ENCODE measurements at regions not wholly inside any gene's neighbourhood (a gene's known extent, or its start where the extent isn't known, plus 50 kb on each side); places are given as distances from the start of the nearest gene placed in this dataset.

DNA sequence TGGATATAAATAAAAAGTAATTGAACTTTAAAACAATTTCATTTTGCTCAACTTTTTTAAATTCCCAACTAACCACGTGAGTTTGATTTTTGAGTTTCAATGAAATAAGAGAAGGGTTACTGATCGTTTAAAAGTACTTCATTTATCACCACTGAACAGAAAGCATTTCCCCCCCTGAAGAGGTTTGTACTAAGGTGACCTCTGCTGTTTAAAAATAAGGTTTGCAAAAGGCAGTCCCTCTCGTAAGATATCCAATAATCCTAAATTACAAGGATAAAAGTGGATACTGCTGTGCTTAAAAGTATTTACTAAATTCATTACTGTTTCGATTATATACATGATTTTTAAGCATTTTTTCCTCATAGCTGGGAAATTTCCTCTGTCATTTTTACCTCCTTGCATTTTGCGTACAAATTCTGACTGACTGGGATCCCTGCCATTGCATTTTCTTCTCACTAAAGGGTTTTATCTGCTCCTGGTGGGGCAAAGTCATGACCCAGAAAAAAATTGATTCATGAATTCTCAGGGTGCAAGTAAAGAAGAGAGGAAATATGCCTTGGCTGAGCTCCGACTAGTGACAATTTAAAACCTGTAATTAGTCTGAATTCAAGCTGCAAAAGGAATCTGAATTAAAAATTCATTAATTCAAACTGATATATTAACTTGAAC lies 463.8 kb downstream of the PRKD1 start:
- no peaks in the 10 kb centered on the region for H3K27me3 ChIP-seq (ENCODE audit: control insufficient read depth, insufficient read depth, low read length)
- ATAC-seq (ENCODE audit: low read depth in 2 of 2) (no peak), DNase-seq (no peak)
- no peak overlapping the region for H3K4me3 Mint-ChIP-seq
- peaks cover 0 to 13% (median 3%) of the 10 kb centered on the region in 7 donors for H3K9me3 Mint-ChIP-seq
- no peak overlapping the region for H3K27ac Mint-ChIP-seq
- H3K36me3 ChIP-seq (ENCODE audit: control insufficient read depth, insufficient read depth, low read length), result no peaks in the 10 kb centered on the region
- no peaks in the 10 kb centered on the region for H3K4me1 Mint-ChIP-seq
- no peaks in the 10 kb centered on the region for H3K9me3 ChIP-seq (ENCODE audit: control insufficient read depth in 2 of 2, low read length in 2 of 2)
- no peaks in the 10 kb centered on the region for H3K4me1 ChIP-seq (ENCODE audit: control insufficient read depth, insufficient read depth, low read length, poor library complexity, severe bottlenecking)
- H3K27ac ChIP-seq (ENCODE audit: insufficient read depth, low read length, poor library complexity, severe bottlenecking), result no peak overlapping the region
- H3K27me3 Mint-ChIP-seq, result no peaks in the 10 kb centered on the region
- no peaks in the 10 kb centered on the region for H3K36me3 Mint-ChIP-seq
- H3K4me3 ChIP-seq (ENCODE audit: low read depth, low read length), result no peak overlapping the region

DNA sequence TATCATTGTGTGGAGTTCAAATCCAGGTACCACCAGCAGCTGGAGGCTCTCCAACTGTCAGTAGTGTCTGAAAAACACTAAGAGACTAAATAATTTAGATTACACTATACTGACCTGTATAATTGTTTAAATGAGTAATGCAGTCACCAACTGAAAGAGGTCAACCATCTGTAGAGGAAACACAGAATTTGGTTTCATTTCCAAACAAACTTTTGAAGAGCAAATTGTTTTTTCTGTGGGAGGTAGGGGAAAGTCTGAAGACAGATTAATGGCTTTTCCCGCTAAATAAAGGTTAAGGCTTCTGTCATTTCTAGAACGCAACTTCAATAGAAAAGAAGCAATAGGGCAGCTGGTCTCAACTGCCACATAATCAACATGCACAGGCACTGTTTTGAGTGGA lies 462.6 kb downstream of the PRKD1 start:
- Mint-ChIP-seq H3K4me3 (no peak overlapping the region), H3K27ac (no peak overlapping the region), H3K27me3 (no peaks in the 10 kb centered on the region), H3K36me3 (no peaks in the 10 kb centered on the region), H3K4me1 (no peaks in the 10 kb centered on the region), H3K9me3 (peaks cover 0 to 16% (median 2%) of the 10 kb centered on the region in 7 donors)
- Histone ChIP-seq H3K36me3 (ENCODE audit: control insufficient read depth, insufficient read depth, low read length) (no peaks in the 10 kb centered on the region), H3K9me3 (ENCODE audit: control insufficient read depth in 2 of 2, low read length in 2 of 2) (no peaks in the 10 kb centered on the region), H3K27ac (ENCODE audit: insufficient read depth, low read length, poor library complexity, severe bottlenecking) (no peak overlapping the region), H3K4me1 (ENCODE audit: control insufficient read depth, insufficient read depth, low read length, poor library complexity, severe bottlenecking) (no peaks in the 10 kb centered on the region), H3K4me3 (ENCODE audit: low read depth, low read length) (no peak overlapping the region), H3K27me3 (ENCODE audit: control insufficient read depth, insufficient read depth, low read length) (no peaks in the 10 kb centered on the region)
- no peak for DNase-seq
- ATAC-seq (ENCODE audit: low read depth in 2 of 2), result no peak

DNA sequence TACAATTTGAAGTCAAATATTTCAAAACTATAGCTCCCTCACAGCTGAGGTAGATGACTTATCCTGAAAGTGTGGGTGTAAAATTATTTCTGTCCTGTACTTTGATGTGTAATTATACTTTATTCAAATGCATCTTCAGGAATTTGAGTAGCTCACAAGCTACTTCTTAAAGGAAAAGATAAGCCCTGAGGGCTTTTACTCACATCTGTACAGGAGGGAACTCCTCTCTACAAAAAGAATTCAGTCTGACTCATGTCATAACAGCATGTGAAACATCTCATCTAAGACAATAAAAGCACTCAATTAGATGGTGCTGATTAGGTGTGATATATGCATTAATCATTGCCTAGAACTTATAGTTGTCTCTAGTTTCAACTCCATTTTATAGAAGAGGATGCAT lies 452.0 kb downstream of the PRKD1 start:
- Mint-ChIP-seq H3K9me3 (peaks cover 0 to 13% (median 4%) of the 10 kb centered on the region in 7 donors), H3K36me3 (no peaks in the 10 kb centered on the region), H3K4me3 (no peak overlapping the region), H3K27me3 (no peaks in the 10 kb centered on the region), H3K27ac (no peak overlapping the region), H3K4me1 (peaks cover 0 to 2% (median 0%) of the 10 kb centered on the region in 4 donors)
- H3K4me3 ChIP-seq (ENCODE audit: low read depth, low read length), result no peak overlapping the region
- ATAC-seq (ENCODE audit: low read depth in 2 of 2), result no peak
- no peaks in the 10 kb centered on the region for H3K27me3 ChIP-seq (ENCODE audit: control insufficient read depth, insufficient read depth, low read length)
- no peak for DNase-seq
- no peaks in the 10 kb centered on the region for H3K4me1 ChIP-seq (ENCODE audit: control insufficient read depth, insufficient read depth, low read length, poor library complexity, severe bottlenecking)
- H3K27ac ChIP-seq (ENCODE audit: insufficient read depth, low read length, poor library complexity, severe bottlenecking), result no peak overlapping the region
- H3K36me3 ChIP-seq (ENCODE audit: control insufficient read depth, insufficient read depth, low read length), result no peaks in the 10 kb centered on the region
- H3K9me3 ChIP-seq (ENCODE audit: control insufficient read depth in 2 of 2, low read length in 2 of 2), result peaks cover 0 to 7% of the 10 kb centered on the region in 2 experiments

- no peaks in the 10 kb centered on the region for H3K36me3 ChIP-seq (ENCODE audit: control insufficient read depth, insufficient read depth, low read length)
- H3K9me3 Mint-ChIP-seq, result peaks cover 0 to 17% (median 5%) of the 10 kb centered on the region in 7 donors
- no peaks in the 10 kb centered on the region for H3K27me3 Mint-ChIP-seq
- H3K27me3 ChIP-seq (ENCODE audit: control insufficient read depth, insufficient read depth, low read length), result no peaks in the 10 kb centered on the region
- H3K4me3 ChIP-seq (ENCODE audit: low read depth, low read length), result no peak overlapping the region
- H3K4me1 Mint-ChIP-seq, result no peaks in the 10 kb centered on the region
- no peak overlapping the region for H3K4me3 Mint-ChIP-seq
- H3K4me1 ChIP-seq (ENCODE audit: control insufficient read depth, insufficient read depth, low read length, poor library complexity, severe bottlenecking), result no peaks in the 10 kb centered on the region
- no peak overlapping the region for H3K27ac Mint-ChIP-seq
- no peaks in the 10 kb centered on the region for H3K36me3 Mint-ChIP-seq
- peaks cover 0 to 3% of the 10 kb centered on the region in 2 experiments for H3K9me3 ChIP-seq (ENCODE audit: control insufficient read depth in 2 of 2, low read length in 2 of 2)
- DNase-seq, result no peak
- H3K27ac ChIP-seq (ENCODE audit: insufficient read depth, low read length, poor library complexity, severe bottlenecking), result no peak overlapping the region
- no peak for ATAC-seq (ENCODE audit: low read depth in 2 of 2)
These were observed 441.5 kb downstream of the PRKD1 start for GRCh38 chr14:29486132-29486531.

DNA sequence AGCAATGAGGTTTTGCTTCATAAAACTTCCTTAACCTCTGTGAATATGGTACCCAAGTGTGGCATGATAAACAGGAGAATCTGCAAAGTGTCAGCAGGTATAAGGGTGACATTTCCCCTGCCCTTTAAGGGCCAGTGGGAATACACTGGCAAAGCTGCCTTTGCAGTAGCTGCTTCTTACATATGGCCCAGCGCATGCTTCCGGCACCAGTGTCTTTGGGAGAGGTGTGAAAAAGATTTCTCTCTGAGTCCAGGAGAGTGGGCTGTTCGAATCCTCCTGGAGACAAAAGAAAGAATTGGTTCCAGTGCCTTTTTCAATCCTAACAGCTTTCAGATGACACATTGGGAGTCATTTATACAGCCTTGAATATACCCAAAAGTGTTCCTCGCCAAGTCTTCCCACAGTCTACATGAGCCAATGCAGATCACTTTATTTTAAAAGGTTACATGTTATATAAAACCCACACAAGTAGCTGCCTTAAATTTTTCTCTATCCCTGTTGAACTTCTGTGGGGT lies 437.7 kb downstream of the PRKD1 start:
- Mint-ChIP-seq H3K4me3 (no peak overlapping the region), H3K27me3 (no peaks in the 10 kb centered on the region)

GRCh38 chr14:29493849-29494248 lies 433.8 kb downstream of the PRKD1 start:
- peaks cover 0 to 12% (median 5%) of the 10 kb centered on the region in 7 donors for H3K9me3 Mint-ChIP-seq
- H3K27ac Mint-ChIP-seq, result no peak overlapping the region
- no peaks in the 10 kb centered on the region for H3K36me3 Mint-ChIP-seq
- H3K4me1 Mint-ChIP-seq, result no peaks in the 10 kb centered on the region
- no peak overlapping the region for H3K4me3 ChIP-seq (ENCODE audit: low read depth, low read length)
- peaks cover 3% of the 10 kb centered on the region in 2 experiments for H3K9me3 ChIP-seq (ENCODE audit: control insufficient read depth in 2 of 2, low read length in 2 of 2)
- DNase-seq (no peak), ATAC-seq (ENCODE audit: low read depth in 2 of 2) (no peak)
- H3K27me3 Mint-ChIP-seq, result no peaks in the 10 kb centered on the region
- no peaks in the 10 kb centered on the region for H3K27me3 ChIP-seq (ENCODE audit: control insufficient read depth, insufficient read depth, low read length)
- no peak overlapping the region for H3K27ac ChIP-seq (ENCODE audit: insufficient read depth, low read length, poor library complexity, severe bottlenecking)
- no peaks in the 10 kb centered on the region for H3K36me3 ChIP-seq (ENCODE audit: control insufficient read depth, insufficient read depth, low read length)
- no peak overlapping the region for H3K4me3 Mint-ChIP-seq
- no peaks in the 10 kb centered on the region for H3K4me1 ChIP-seq (ENCODE audit: control insufficient read depth, insufficient read depth, low read length, poor library complexity, severe bottlenecking)

More for the DNA sequence above, 437.7 kb downstream of the PRKD1 start:
- Mint-ChIP-seq H3K9me3 (peaks cover 0 to 16% (median 8%) of the 10 kb centered on the region in 7 donors), H3K4me1 (no peaks in the 10 kb centered on the region), H3K36me3 (no peaks in the 10 kb centered on the region), H3K27ac (no peak overlapping the region)
- Histone ChIP-seq H3K36me3 (ENCODE audit: control insufficient read depth, insufficient read depth, low read length) (no peaks in the 10 kb centered on the region), H3K9me3 (ENCODE audit: control insufficient read depth in 2 of 2, low read length in 2 of 2) (peaks cover 3 to 5% of the 10 kb centered on the region in 2 experiments), H3K4me1 (ENCODE audit: control insufficient read depth, insufficient read depth, low read length, poor library complexity, severe bottlenecking) (no peaks in the 10 kb centered on the region), H3K27me3 (ENCODE audit: control insufficient read depth, insufficient read depth, low read length) (no peaks in the 10 kb centered on the region), H3K27ac (ENCODE audit: insufficient read depth, low read length, poor library complexity, severe bottlenecking) (no peak overlapping the region), H3K4me3 (ENCODE audit: low read depth, low read length) (no peak overlapping the region)
- ATAC-seq (ENCODE audit: low read depth in 2 of 2) (no peak), DNase-seq (no peak)

GRCh38 chr14:29494312-29494711 lies 433.3 kb downstream of the PRKD1 start:
- Histone ChIP-seq H3K9me3 (ENCODE audit: control insufficient read depth in 2 of 2, low read length in 2 of 2) (peaks cover 3% of the 10 kb centered on the region in 2 experiments), H3K36me3 (ENCODE audit: control insufficient read depth, insufficient read depth, low read length) (no peaks in the 10 kb centered on the region), H3K27ac (ENCODE audit: insufficient read depth, low read length, poor library complexity, severe bottlenecking) (no peak overlapping the region), H3K4me1 (ENCODE audit: control insufficient read depth, insufficient read depth, low read length, poor library complexity, severe bottlenecking) (no peaks in the 10 kb centered on the region), H3K27me3 (ENCODE audit: control insufficient read depth, insufficient read depth, low read length) (no peaks in the 10 kb centered on the region), H3K4me3 (ENCODE audit: low read depth, low read length) (no peak overlapping the region)
- H3K4me1 Mint-ChIP-seq, result no peaks in the 10 kb centered on the region
- ATAC-seq (ENCODE audit: low read depth in 2 of 2), result no peak
- DNase-seq, result no peak
- no peaks in the 10 kb centered on the region for H3K36me3 Mint-ChIP-seq
- H3K27me3 Mint-ChIP-seq, result no peaks in the 10 kb centered on the region
- no peak overlapping the region for H3K27ac Mint-ChIP-seq
- peaks cover 0 to 12% (median 5%) of the 10 kb centered on the region in 7 donors for H3K9me3 Mint-ChIP-seq
- H3K4me3 Mint-ChIP-seq, result no peak overlapping the region

DNA sequence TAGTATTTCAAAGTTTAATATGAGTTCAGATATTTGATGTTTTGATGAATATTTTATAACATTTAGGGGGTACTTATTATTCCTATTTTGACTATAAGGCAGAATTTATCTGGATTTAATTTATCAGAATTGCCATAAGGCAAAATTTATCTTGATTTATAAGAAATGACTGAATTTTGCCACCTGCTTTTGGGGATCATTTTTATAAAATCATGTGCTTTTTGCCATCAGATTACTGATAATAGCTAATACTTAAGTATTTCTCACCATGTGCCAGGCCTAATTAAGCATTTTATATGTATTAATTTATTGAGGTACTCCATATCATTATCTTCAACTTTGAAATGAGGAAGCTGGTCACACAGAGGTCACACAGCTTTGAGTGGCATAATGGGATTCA lies 423.7 kb downstream of the PRKD1 start:
- no peak for ATAC-seq (ENCODE audit: low read depth in 2 of 2)
- H3K27me3 Mint-ChIP-seq, result no peaks in the 10 kb centered on the region
- no peak for DNase-seq
- H3K4me1 Mint-ChIP-seq, result no peaks in the 10 kb centered on the region
- no peaks in the 10 kb centered on the region for H3K36me3 Mint-ChIP-seq
- H3K27me3 ChIP-seq (ENCODE audit: control insufficient read depth, insufficient read depth, low read length), result no peaks in the 10 kb centered on the region
- no peak overlapping the region for H3K27ac ChIP-seq (ENCODE audit: insufficient read depth, low read length, poor library complexity, severe bottlenecking)
- no peak overlapping the region for H3K4me3 Mint-ChIP-seq
- H3K9me3 Mint-ChIP-seq, result peaks cover 3 to 22% (median 8%) of the 10 kb centered on the region in 7 donors
- peaks cover 4 to 5% of the 10 kb centered on the region in 2 experiments for H3K9me3 ChIP-seq (ENCODE audit: control insufficient read depth in 2 of 2, low read length in 2 of 2)
- H3K27ac Mint-ChIP-seq, result no peak overlapping the region
- no peaks in the 10 kb centered on the region for H3K36me3 ChIP-seq (ENCODE audit: control insufficient read depth, insufficient read depth, low read length)
- H3K4me1 ChIP-seq (ENCODE audit: control insufficient read depth, insufficient read depth, low read length, poor library complexity, severe bottlenecking), result no peaks in the 10 kb centered on the region
- no peak overlapping the region for H3K4me3 ChIP-seq (ENCODE audit: low read depth, low read length)
